ENCODE measurements at regions not wholly inside any gene's neighbourhood (a gene's known extent, or its start where the extent isn't known, plus 50 kb on each side); places are given as distances from the start of the nearest gene placed in this dataset.

- TF ChIP-seq CTCF (IDR thresholded peaks at IDR 0.05) (no peak), POLR2AphosphoS5 (IDR thresholded peaks at IDR 0.05; ENCODE audit: low read depth, low read length) (no peak), REST (IDR thresholded peaks at IDR 0.05; ENCODE audit: insufficient read depth in 1 of 2, low read depth in 2 of 2, low read length in 1 of 2) (no peak)
These were observed 205.9 kb upstream of the RNF32 start for GRCh38 chr7:156434706-156435105.

All from Panc1 (cell line).